Testis (tissue), 2 donors: ENCODE measurements at regions not wholly inside any gene's neighbourhood (a gene's known extent, or its start where the extent isn't known, plus 50 kb on each side); places are given as distances from the start of the nearest gene placed in this dataset.

ENCODE experiments used
- DNase-seq: peaks from one replicate; pipeline ENCODE4 v3.0.0-alpha.2; 2019
- H3K27ac ChIP-seq, 2 donors: fragments of 200-600 bp; sonication (generic); one replicate each; pipeline ENCODE4 v1.5.1; 2019
- H3K27me3 ChIP-seq: fragments of 200-600 bp; sonication (generic); one replicate; pipeline ENCODE4 v1.5.1; 2019
- H3K36me3 ChIP-seq: fragments of 200-600 bp; sonication (generic); one replicate; pipeline ENCODE4 v1.5.1; 2017; ENCODE audit warnings: low read depth; ENCODE audit errors: missing control alignments
- H3K4me1 ChIP-seq: fragments of 200-600 bp; sonication (generic); one replicate; pipeline ENCODE4 v1.5.1; 2019
- H3K4me3 ChIP-seq, 2 donors: fragments of 200-600 bp; sonication (generic); one replicate each; pipeline ENCODE4 v1.5.1; 2017 to 2019
- H3K9me3 ChIP-seq: fragments of 200-600 bp; sonication (generic); one replicate; pipeline ENCODE4 v1.5.1; 2017
- POLR2A ChIP-seq: fragments of 450-650 bp; IDR thresholded peaks from one replicate; pipeline ENCODE4 v1.6.1; 2017; ENCODE audit warnings: antibody characterized with exemption, mild to moderate bottlenecking, moderate library complexity
- WGBS, 2 donors: methylation state at CpG; one replicate each; pipeline ENCODE4 v1.1.5; 2018; 5-methylcytosine and 5-hydroxymethylcytosine counted together
- intact Hi-C: fragments of 100-400 bp; cut with DNase I; formaldehyde crosslinking; loops from one replicate; pipeline ENCODE4 v1.15.1; 2023; ENCODE audit warnings: low total_unique reads
- TF ChIP-seq, protein P1 (sequence below), 3 experiments: fragments of 450-650 bp in 2 of 3; fragments of 200-600 bp in 1 of 3; sonication (generic) in 1 of 3; IDR thresholded peaks; one replicate each; pipeline ENCODE4 v1.5.1; 2016 to 2019; ENCODE audit warnings: antibody characterized with exemption in 3 of 3, mild to moderate bottlenecking in 2 of 3, moderate library complexity in 1 of 3

DNA sequence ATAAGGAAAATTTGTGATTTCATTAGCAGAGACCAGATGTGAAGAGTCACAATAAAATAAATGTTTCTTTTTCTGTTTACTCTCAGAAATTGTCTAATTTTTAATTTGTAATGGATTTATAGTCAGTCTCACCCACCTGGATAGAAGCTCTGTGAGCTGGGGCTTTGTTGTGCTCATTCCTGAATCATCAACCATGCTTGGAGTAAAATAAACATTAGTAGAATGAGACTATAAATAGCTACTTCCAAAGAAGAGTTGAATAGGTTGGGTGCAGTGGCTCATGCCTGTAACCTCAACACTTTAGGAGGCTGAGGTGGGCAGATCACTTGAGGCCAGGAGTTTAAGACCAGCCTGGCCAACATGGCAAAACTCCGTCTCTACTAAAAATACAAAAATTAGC lies 185.3 kb upstream of the FBXO33 start:
- no peaks in the 10 kb centered on the region for H3K9me3 ChIP-seq
- intact Hi-C loops, result no loop called here
- no peak overlapping the region for H3K27ac ChIP-seq
- H3K4me3 ChIP-seq, result no peak overlapping the region
- H3K27me3 ChIP-seq, result no peaks in the 10 kb centered on the region
- no peak for DNase-seq
- 90 to 100% methylated on average over 1 of the region's 1 CpG for WGBS, 2 donors
- H3K36me3 ChIP-seq, result no peaks in the 10 kb centered on the region
- no peak for TF ChIP-seq POLR2A
- TF ChIP-seq, protein P1, sequence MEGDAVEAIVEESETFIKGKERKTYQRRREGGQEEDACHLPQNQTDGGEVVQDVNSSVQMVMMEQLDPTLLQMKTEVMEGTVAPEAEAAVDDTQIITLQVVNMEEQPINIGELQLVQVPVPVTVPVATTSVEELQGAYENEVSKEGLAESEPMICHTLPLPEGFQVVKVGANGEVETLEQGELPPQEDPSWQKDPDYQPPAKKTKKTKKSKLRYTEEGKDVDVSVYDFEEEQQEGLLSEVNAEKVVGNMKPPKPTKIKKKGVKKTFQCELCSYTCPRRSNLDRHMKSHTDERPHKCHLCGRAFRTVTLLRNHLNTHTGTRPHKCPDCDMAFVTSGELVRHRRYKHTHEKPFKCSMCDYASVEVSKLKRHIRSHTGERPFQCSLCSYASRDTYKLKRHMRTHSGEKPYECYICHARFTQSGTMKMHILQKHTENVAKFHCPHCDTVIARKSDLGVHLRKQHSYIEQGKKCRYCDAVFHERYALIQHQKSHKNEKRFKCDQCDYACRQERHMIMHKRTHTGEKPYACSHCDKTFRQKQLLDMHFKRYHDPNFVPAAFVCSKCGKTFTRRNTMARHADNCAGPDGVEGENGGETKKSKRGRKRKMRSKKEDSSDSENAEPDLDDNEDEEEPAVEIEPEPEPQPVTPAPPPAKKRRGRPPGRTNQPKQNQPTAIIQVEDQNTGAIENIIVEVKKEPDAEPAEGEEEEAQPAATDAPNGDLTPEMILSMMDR (IDR thresholded peaks at IDR 0.05), result no peak
- H3K4me1 ChIP-seq, result no peaks in the 10 kb centered on the region

GRCh38 chr14:39615352-39615751 lies 183.1 kb upstream of the FBXO33 start:
- Histone ChIP-seq H3K4me3 (no peak overlapping the region), H3K9me3 (no peaks in the 10 kb centered on the region), H3K4me1 (no peaks in the 10 kb centered on the region), H3K27me3 (no peaks in the 10 kb centered on the region), H3K27ac (no peak overlapping the region), H3K36me3 (no peaks in the 10 kb centered on the region)
- intact Hi-C loops, result no loop called here
- no peak for DNase-seq
- TF ChIP-seq POLR2A, result no peak
- TF ChIP-seq, protein P1 (IDR thresholded peaks at IDR 0.05), result no peak
- 84 to 96% methylated on average over 2 of the region's 2 CpGs for WGBS, 2 donors

DNA sequence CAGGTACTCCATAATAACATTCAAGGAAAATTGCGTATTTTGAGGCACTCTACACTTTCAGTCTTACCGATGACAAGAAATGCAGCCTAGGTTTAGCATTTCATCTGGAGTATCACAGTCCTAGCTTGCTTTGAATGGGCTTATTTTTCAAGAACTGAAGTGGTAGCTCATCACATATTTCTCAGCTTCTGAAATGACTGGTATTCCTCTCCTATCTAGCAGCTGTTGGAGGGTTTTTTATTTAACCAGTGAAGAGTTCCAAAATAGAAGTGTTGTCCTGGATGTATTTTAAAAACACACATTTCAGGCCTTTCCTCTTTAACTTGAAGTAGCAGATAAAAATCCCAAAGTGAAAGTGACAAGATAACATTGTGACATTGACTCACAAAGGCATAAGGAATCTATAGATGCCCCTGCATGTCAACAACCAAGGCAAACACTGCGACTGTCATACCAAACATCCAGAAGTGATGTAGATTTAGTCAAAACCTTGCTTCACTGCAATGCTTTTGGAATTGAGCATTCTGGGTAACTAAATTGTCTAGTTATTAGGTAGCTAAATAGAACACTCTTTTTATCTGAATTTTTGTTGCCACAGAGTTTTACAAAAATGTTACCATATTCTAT lies 182.2 kb upstream of the FBXO33 start:
- intact Hi-C loops, result no loop called here
- Histone ChIP-seq H3K9me3 (no peaks in the 10 kb centered on the region), H3K27me3 (no peaks in the 10 kb centered on the region), H3K4me3 (no peak overlapping the region), H3K36me3 (no peaks in the 10 kb centered on the region), H3K27ac (no peak overlapping the region), H3K4me1 (no peaks in the 10 kb centered on the region)
- 71 to 72% methylated on average over 3 of the region's 3 CpGs for WGBS, 2 donors
- TF ChIP-seq, protein P1 (IDR thresholded peaks at IDR 0.05), result no peak
- TF ChIP-seq POLR2A, result no peak
- DNase-seq, result no peak

- Histone ChIP-seq H3K36me3 (no peaks in the 10 kb centered on the region), H3K27me3 (no peaks in the 10 kb centered on the region), H3K4me3 (no peak overlapping the region), H3K4me1 (no peaks in the 10 kb centered on the region), H3K9me3 (no peaks in the 10 kb centered on the region), H3K27ac (no peak overlapping the region)
- no peak for DNase-seq
- TF ChIP-seq POLR2A, result no peak
- TF ChIP-seq, protein P1 (IDR thresholded peaks at IDR 0.05), result no peak
- intact Hi-C loops, result no loop called here
These were observed 176.9 kb upstream of the FBXO33 start for GRCh38 chr14:39609119-39609518.

GRCh38 chr14:39607978-39608377 lies 175.7 kb upstream of the FBXO33 start:
- TF ChIP-seq, protein P1 (IDR thresholded peaks at IDR 0.05), result no peak
- no peak for TF ChIP-seq POLR2A
- intact Hi-C loops, result no loop called here
- 96 to 97% methylated on average over 1 of the region's 1 CpG for WGBS, 2 donors
- Histone ChIP-seq H3K9me3 (no peaks in the 10 kb centered on the region), H3K4me1 (no peaks in the 10 kb centered on the region), H3K4me3 (no peak overlapping the region), H3K27me3 (no peaks in the 10 kb centered on the region), H3K36me3 (no peaks in the 10 kb centered on the region), H3K27ac (no peak overlapping the region)
- DNase-seq, result no peak
